ENCODE measurements at regions not wholly inside any gene's neighbourhood (a gene's known extent, or its start where the extent isn't known, plus 50 kb on each side); places are given as distances from the start of the nearest gene placed in this dataset.
"Not testable (repeated sequence)": the region's sequence is repeated elsewhere in the genome, so short reads cannot be mapped to it uniquely, and the experiment has no call there.

GRCh38 chr3:118229196-118229595, 805.5 kb downstream of the IGSF11 start:
- POLR2A ChIA-PET, result no interaction called here
- no peak for DNase-seq (ENCODE audit: low read depth, low spot score)
- Histone ChIP-seq H3K9me3 (ENCODE audit: control insufficient read depth, insufficient read depth, low read length) (no peaks in the 10 kb centered on the region), H3K27ac (ENCODE audit: low read depth, low read length) (no peak overlapping the region), H3K27me3 (ENCODE audit: control insufficient read depth, insufficient read depth, low read length) (no peaks in the 10 kb centered on the region), H3K4me3 (ENCODE audit: low read depth, low read length) (no peak overlapping the region)
- TF ChIP-seq CTCF (IDR thresholded peaks at IDR 0.05; ENCODE audit: low read depth, low read length), result no peak
- CTCF ChIA-PET, result no interaction called here

- H3K4me3 ChIP-seq (ENCODE audit: low read depth, low read length), result no peak overlapping the region
- CTCF ChIA-PET, result no interaction called here
- no peak overlapping the region for H3K27ac ChIP-seq (ENCODE audit: low read depth, low read length)
- H3K27me3 ChIP-seq (ENCODE audit: control insufficient read depth, insufficient read depth, low read length), result no peaks in the 10 kb centered on the region
- no peak for TF ChIP-seq CTCF (IDR thresholded peaks at IDR 0.05; ENCODE audit: low read depth, low read length)
- DNase-seq (ENCODE audit: low read depth, low spot score), result no peak
- H3K9me3 ChIP-seq (ENCODE audit: control insufficient read depth, insufficient read depth, low read length), result no peaks in the 10 kb centered on the region
- POLR2A ChIA-PET, result no interaction called here
These were observed 803.1 kb downstream of the IGSF11 start for GRCh38 chr3:118231578-118231977.

GRCh38 chr3:118239253-118239652, 795.4 kb downstream of the IGSF11 start:
- ChIA-PET CTCF (no interaction called here), POLR2A (no interaction called here)
- Histone ChIP-seq H3K9me3 (ENCODE audit: control insufficient read depth, insufficient read depth, low read length) (no peaks in the 10 kb centered on the region), H3K27ac (ENCODE audit: low read depth, low read length) (no peak overlapping the region), H3K27me3 (ENCODE audit: control insufficient read depth, insufficient read depth, low read length) (no peaks in the 10 kb centered on the region), H3K4me3 (ENCODE audit: low read depth, low read length) (no peak overlapping the region)
- DNase-seq (ENCODE audit: low read depth, low spot score), result no peak
- no peak for TF ChIP-seq CTCF (IDR thresholded peaks at IDR 0.05; ENCODE audit: low read depth, low read length)

- no peak overlapping the region for H3K27ac ChIP-seq (ENCODE audit: low read depth, low read length)
- CTCF ChIA-PET, result no interaction called here
- POLR2A ChIA-PET, result no interaction called here
- no peak for TF ChIP-seq CTCF (IDR thresholded peaks at IDR 0.05; ENCODE audit: low read depth, low read length)
- H3K4me3 ChIP-seq (ENCODE audit: low read depth, low read length), result no peak overlapping the region
- no peaks in the 10 kb centered on the region for H3K27me3 ChIP-seq (ENCODE audit: control insufficient read depth, insufficient read depth, low read length)
- DNase-seq (ENCODE audit: low read depth, low spot score), result no peak
- H3K9me3 ChIP-seq (ENCODE audit: control insufficient read depth, insufficient read depth, low read length), result no peaks in the 10 kb centered on the region
These were observed 789.9 kb downstream of the IGSF11 start for GRCh38 chr3:118244761-118245160.

GRCh38 chr3:118245312-118245711, 789.3 kb downstream of the IGSF11 start:
- Histone ChIP-seq H3K9me3 (ENCODE audit: control insufficient read depth, insufficient read depth, low read length) (no peaks in the 10 kb centered on the region), H3K4me3 (ENCODE audit: low read depth, low read length) (no peak overlapping the region), H3K27ac (ENCODE audit: low read depth, low read length) (no peak overlapping the region), H3K27me3 (ENCODE audit: control insufficient read depth, insufficient read depth, low read length) (no peaks in the 10 kb centered on the region)
- TF ChIP-seq CTCF (IDR thresholded peaks at IDR 0.05; ENCODE audit: low read depth, low read length), result no peak
- ChIA-PET CTCF (no interaction called here), POLR2A (no interaction called here)
- no peak for DNase-seq (ENCODE audit: low read depth, low spot score)

- H3K27me3 ChIP-seq (ENCODE audit: control insufficient read depth, insufficient read depth, low read length); POLR2A ChIA-PET; H3K27ac ChIP-seq (ENCODE audit: low read depth, low read length); H3K9me3 ChIP-seq (ENCODE audit: control insufficient read depth, insufficient read depth, low read length); CTCF ChIA-PET; H3K4me3 ChIP-seq (ENCODE audit: low read depth, low read length); DNase-seq (ENCODE audit: low read depth, low spot score): not testable (repeated sequence)
These were observed 775.8 kb downstream of the IGSF11 start for GRCh38 chr3:118258850-118259249.
